H9 (cell line): ENCODE measurements at regions not wholly inside any gene's neighbourhood (a gene's known extent, or its start where the extent isn't known, plus 50 kb on each side); places are given as distances from the start of the nearest gene placed in this dataset.
A peak's percentile ranks its signal among the peaks of the same experiment; 100 is the strongest.

Source experiments
- DNase-seq: peaks from one replicate; pipeline ENCODE4 v3.0.0-alpha.2; 2017
- H2AFZ ChIP-seq: one replicate; pipeline ENCODE4 v1.6.1; 2013; ENCODE audit warnings: mild to moderate bottlenecking, low read length, control low read depth, moderate library complexity
- H2AK5ac ChIP-seq: 2 replicates; pipeline ENCODE4 v1.6.1; 2013; ENCODE audit warnings: low read length, control low read depth, mixed read lengths; ENCODE audit not compliant: insufficient read length
- H2BK120ac ChIP-seq: one replicate; pipeline ENCODE4 v1.6.1; 2013; ENCODE audit warnings: low read depth, mild to moderate bottlenecking, low read length, control low read depth, inconsistent platforms; ENCODE audit not compliant: poor library complexity, severe bottlenecking
- H2BK12ac ChIP-seq: 2 replicates; pipeline ENCODE4 v1.6.1; 2013; ENCODE audit warnings: low read length, control low read depth, mixed read lengths, low read depth; ENCODE audit not compliant: insufficient read length
- H2BK15ac ChIP-seq: 2 replicates; pipeline ENCODE4 v1.6.1; 2013; ENCODE audit warnings: low read depth, low read length, control low read depth
- H2BK20ac ChIP-seq: one replicate; pipeline ENCODE4 v1.6.1; 2013; ENCODE audit warnings: low read depth, mild to moderate bottlenecking, low read length, control low read depth, inconsistent platforms; ENCODE audit not compliant: poor library complexity, severe bottlenecking
- H2BK5ac ChIP-seq: 2 replicates; pipeline ENCODE4 v1.6.1; 2013; ENCODE audit warnings: low read length, control low read depth, mixed read lengths; ENCODE audit not compliant: insufficient read length
- H3K14ac ChIP-seq: 2 replicates; pipeline ENCODE4 v1.6.1; 2013; ENCODE audit warnings: low read length, control low read depth; ENCODE audit not compliant: insufficient read depth
- H3K18ac ChIP-seq: 2 replicates; pipeline ENCODE4 v1.6.1; 2013; ENCODE audit warnings: low read depth, mild to moderate bottlenecking, mixed read lengths, low read length, control low read depth; ENCODE audit not compliant: insufficient read length
- H3K23ac ChIP-seq: 2 replicates; pipeline ENCODE4 v1.6.1; 2013; ENCODE audit warnings: low read length, control low read depth, mixed read lengths, low read depth; ENCODE audit not compliant: insufficient read length
- H3K23me2 ChIP-seq: 2 replicates; pipeline ENCODE4 v1.6.1; 2013; ENCODE audit warnings: low read depth, mild to moderate bottlenecking, mixed read lengths, low read length, control low read depth; ENCODE audit not compliant: insufficient read length, poor library complexity, severe bottlenecking
- H3K27ac ChIP-seq: 2 replicates; pipeline ENCODE4 v1.5.1; 2013; ENCODE audit warnings: low read length, control low read depth, mixed read lengths, low read depth; ENCODE audit not compliant: insufficient read length
- H3K27me3 ChIP-seq: 2 replicates; pipeline ENCODE4 v1.6.1; 2013; ENCODE audit warnings: low read length, control low read depth, inconsistent platforms; ENCODE audit not compliant: insufficient read depth
- H3K4ac ChIP-seq: 2 replicates; pipeline ENCODE4 v1.6.1; 2013; ENCODE audit warnings: low read depth, mild to moderate bottlenecking, control low read depth, inconsistent platforms, low read length, moderate library complexity
- H3K4me1 ChIP-seq: 2 replicates; pipeline ENCODE4 v1.6.1; 2013; ENCODE audit warnings: low read length, control low read depth, inconsistent platforms; ENCODE audit not compliant: insufficient read depth
- H3K4me2 ChIP-seq: 2 replicates; pipeline ENCODE4 v1.6.1; 2013; ENCODE audit warnings: low read length, control low read depth, mixed read lengths; ENCODE audit not compliant: insufficient read length, insufficient read depth
- H3K56ac ChIP-seq: 2 replicates; pipeline ENCODE4 v1.6.1; 2013; ENCODE audit warnings: low read depth, mild to moderate bottlenecking, mixed read lengths, low read length, control low read depth; ENCODE audit not compliant: insufficient read length
- H3K79me1 ChIP-seq: 2 replicates; pipeline ENCODE4 v1.6.1; 2013; ENCODE audit warnings: low read depth, mild to moderate bottlenecking, moderate library complexity, low read length, control low read depth, inconsistent platforms; ENCODE audit not compliant: insufficient read depth, poor library complexity, severe bottlenecking
- H3K79me2 ChIP-seq: 2 replicates; pipeline ENCODE4 v1.6.1; 2013; ENCODE audit warnings: low read length, control low read depth, inconsistent platforms; ENCODE audit not compliant: insufficient read depth
- H3K9ac ChIP-seq: 2 replicates; pipeline ENCODE4 v1.6.1; 2013; ENCODE audit warnings: low read length, control low read depth, mixed read lengths; ENCODE audit not compliant: insufficient read length; ENCODE audit errors: extremely low read depth
- H3K9me3 ChIP-seq: one replicate; pipeline ENCODE4 v1.6.1; 2013; ENCODE audit warnings: low read depth, low read length, inconsistent platforms; ENCODE audit not compliant: control insufficient read depth
- H3T11ph ChIP-seq: one replicate; pipeline ENCODE4 v1.6.1; 2013; ENCODE audit warnings: mild to moderate bottlenecking, low read length, control low read depth, inconsistent platforms
- H4K20me1 ChIP-seq: one replicate; pipeline ENCODE4 v1.6.1; 2013; ENCODE audit not compliant: control insufficient read depth, insufficient read length, insufficient read depth
- H4K5ac ChIP-seq: 2 replicates; pipeline ENCODE4 v1.6.1; 2013; ENCODE audit warnings: low read depth, mild to moderate bottlenecking, mixed read lengths, low read length, control low read depth; ENCODE audit not compliant: insufficient read length
- H4K8ac ChIP-seq: replicated peaks from 2 replicates; pipeline ENCODE4 v1.6.1; 2013; ENCODE audit warnings: low read length, control low read depth, mixed read lengths, low read depth; ENCODE audit not compliant: insufficient read length
- H4K91ac ChIP-seq: 2 replicates; pipeline ENCODE4 v1.6.1; 2013; ENCODE audit warnings: low read depth, mild to moderate bottlenecking, moderate library complexity, mixed read lengths, low read length, control low read depth; ENCODE audit not compliant: insufficient read length
- H3K27ac Mint-ChIP-seq, 3 experiments: 2 replicates in 2 of 3; 3 replicates in 1 of 3; pipeline ENCODE4 v1.8.0; 2020 to 2021; ENCODE audit warnings: mixed read lengths in 3 of 3, mild to moderate bottlenecking in 1 of 3, moderate library complexity in 1 of 3
- H3K27me3 Mint-ChIP-seq: 2 replicates; pipeline ENCODE4 v1.8.0; 2021; ENCODE audit warnings: low read depth, mild to moderate bottlenecking, moderate library complexity, mixed read lengths
- H3K36me3 Mint-ChIP-seq, 3 experiments: 2 replicates in 2 of 3; 3 replicates in 1 of 3; pipeline ENCODE4 v1.8.0; 2020 to 2021; ENCODE audit warnings: low read depth in 3 of 3, mixed read lengths in 3 of 3; ENCODE audit not compliant: insufficient read depth in 1 of 3
- H3K4me1 Mint-ChIP-seq, 2 experiments: 2 replicates each; pipeline ENCODE4 v1.8.0; 2020; ENCODE audit warnings: mixed read lengths in 2 of 2
- H3K4me3 Mint-ChIP-seq, 2 experiments: 2 replicates in 1 of 2; 3 replicates in 1 of 2; pipeline ENCODE4 v1.8.0; 2020 to 2021; ENCODE audit warnings: mild to moderate bottlenecking in 2 of 2, mixed read lengths in 2 of 2, moderate library complexity in 1 of 2
- H3K9me3 Mint-ChIP-seq, 2 experiments: 2 replicates in 1 of 2; 3 replicates in 1 of 2; pipeline ENCODE4 v1.8.0; 2020; ENCODE audit warnings: mild to moderate bottlenecking in 2 of 2, mixed read lengths in 2 of 2, moderate library complexity in 1 of 2
- WGBS: extraction: QIAGEN DNeasy Blood & Tissue Kit; methylation state at CpG from one replicate; pipeline ENCODE4 v1.1.7; 2013; ENCODE audit warnings: missing lambda C conversion rate, low lambda C conversion rate, mixed read lengths; ENCODE audit not compliant: insufficient read length; ENCODE audit errors: extremely low coverage; 5-methylcytosine and 5-hydroxymethylcytosine counted together
- TF ChIP-seq, protein P1 (sequence below): fragments of 200-600 bp; sonication (generic); conservative IDR thresholded peaks from 3 replicates; pipeline ENCODE4 v1.8.0; 2021; ENCODE audit warnings: antibody characterized with exemption, mild to moderate bottlenecking

- Mint-ChIP-seq H3K36me3 (no peaks in the 10 kb centered on the region), H3K4me1 (peaks cover 4 to 8% of the 10 kb centered on the region in 2 experiments), H3K9me3 (no peaks in the 10 kb centered on the region; a peak in 1 of 5 replicates), H3K27me3 (no peaks in the 10 kb centered on the region), H3K27ac (peak overlapping the region in 1 of 3 experiments; percentile 15; a peak in 1 of 7 replicates), H3K4me3 (no peak overlapping the region; a peak in 1 of 5 replicates)
- Histone ChIP-seq H2AK5ac (no peak overlapping the region), H3K14ac (no peak overlapping the region), H3K18ac (no peak overlapping the region), H2AFZ (no peak overlapping the region), H2BK15ac (no peak overlapping the region), H4K91ac (no peak overlapping the region), H2BK120ac (no peak overlapping the region), H3K23me2 (no peaks in the 10 kb centered on the region), H3K27me3 (no peaks in the 10 kb centered on the region), H3K4me2 (no peak overlapping the region), H4K8ac (no peak overlapping the region), H3K9me3 (no peaks in the 10 kb centered on the region), H3T11ph (no peak overlapping the region), H4K5ac (no peak overlapping the region), H3K79me2 (no peaks in the 10 kb centered on the region), H3K4me1 (no peaks in the 10 kb centered on the region; the same call in 1 of the 2 replicates), H3K56ac (no peak overlapping the region), H3K9ac (no peak overlapping the region), H3K79me1 (no peaks in the 10 kb centered on the region), H3K4ac (no peak overlapping the region), H4K20me1 (no peaks in the 10 kb centered on the region), H3K23ac (no peak overlapping the region), H3K27ac (no peak overlapping the region), H2BK5ac (no peak overlapping the region), H2BK12ac (no peak overlapping the region), H2BK20ac (no peak overlapping the region)
- TF ChIP-seq, protein P1, sequence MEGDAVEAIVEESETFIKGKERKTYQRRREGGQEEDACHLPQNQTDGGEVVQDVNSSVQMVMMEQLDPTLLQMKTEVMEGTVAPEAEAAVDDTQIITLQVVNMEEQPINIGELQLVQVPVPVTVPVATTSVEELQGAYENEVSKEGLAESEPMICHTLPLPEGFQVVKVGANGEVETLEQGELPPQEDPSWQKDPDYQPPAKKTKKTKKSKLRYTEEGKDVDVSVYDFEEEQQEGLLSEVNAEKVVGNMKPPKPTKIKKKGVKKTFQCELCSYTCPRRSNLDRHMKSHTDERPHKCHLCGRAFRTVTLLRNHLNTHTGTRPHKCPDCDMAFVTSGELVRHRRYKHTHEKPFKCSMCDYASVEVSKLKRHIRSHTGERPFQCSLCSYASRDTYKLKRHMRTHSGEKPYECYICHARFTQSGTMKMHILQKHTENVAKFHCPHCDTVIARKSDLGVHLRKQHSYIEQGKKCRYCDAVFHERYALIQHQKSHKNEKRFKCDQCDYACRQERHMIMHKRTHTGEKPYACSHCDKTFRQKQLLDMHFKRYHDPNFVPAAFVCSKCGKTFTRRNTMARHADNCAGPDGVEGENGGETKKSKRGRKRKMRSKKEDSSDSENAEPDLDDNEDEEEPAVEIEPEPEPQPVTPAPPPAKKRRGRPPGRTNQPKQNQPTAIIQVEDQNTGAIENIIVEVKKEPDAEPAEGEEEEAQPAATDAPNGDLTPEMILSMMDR, result no peak
- no CpG with 5 or more reads among the region's 5 CpGs for WGBS
- no peak for DNase-seq
These were observed 877.6 kb upstream of the AUTS2 start for GRCh38 chr7:68720697-68721096.
